HG02852 (cell line): ENCODE measurements at regions not wholly inside any gene's neighbourhood (a gene's known extent, or its start where the extent isn't known, plus 50 kb on each side); places are given as distances from the start of the nearest gene placed in this dataset.
"Not testable (repeated sequence)": the region's sequence is repeated elsewhere in the genome, so short reads cannot be mapped to it uniquely, and the experiment has no call there.

ENCODE experiments used
- ATAC-seq: cut with Tn5 transposase; IDR thresholded peaks from one replicate; pipeline ENCODE4 v1.9.1; 2021; ENCODE audit warnings: mild to moderate bottlenecking, moderate library complexity; ENCODE audit not compliant: unreplicated experiment

GRCh38 chr3:189375532-189375931 lies 203.8 kb downstream of the TPRG1 start:
- no peak for ATAC-seq

GRCh38 chr3:189383630-189384029 lies 211.9 kb downstream of the TPRG1 start:
- no peak for ATAC-seq

- ATAC-seq = not testable (repeated sequence)
These were observed 214.1 kb downstream of the TPRG1 start for GRCh38 chr3:189385880-189386279.

- no peak for ATAC-seq
These were observed 215.0 kb downstream of the TPRG1 start for GRCh38 chr3:189386739-189387138.

GRCh38 chr3:189389346-189389745 lies 217.6 kb downstream of the TPRG1 start:
- no peak for ATAC-seq

- no peak for ATAC-seq
These were observed 221.8 kb downstream of the TPRG1 start for GRCh38 chr3:189393598-189393997.

- ATAC-seq = peak; percentile 83
These were observed 222.9 kb downstream of the TPRG1 start for GRCh38 chr3:189394599-189395121.

GRCh38 chr3:189395825-189396224 lies 224.1 kb downstream of the TPRG1 start:
- ATAC-seq = no peak

- ATAC-seq = no peak
These were observed 226.9 kb downstream of the TPRG1 start for GRCh38 chr3:189398656-189399055.

- no peak for ATAC-seq
These were observed 229.4 kb downstream of the TPRG1 start for GRCh38 chr3:189401196-189401595.

- no peak for ATAC-seq
These were observed 228.0 kb upstream of the TP63 start for GRCh38 chr3:189403194-189403593.

GRCh38 chr3:189404024-189404423 lies 227.2 kb upstream of the TP63 start:
- ATAC-seq = no peak

- ATAC-seq = peak; percentile 59
These were observed 226.2 kb upstream of the TP63 start for GRCh38 chr3:189404797-189405484.

GRCh38 chr3:189406148-189406547 lies 225.0 kb upstream of the TP63 start:
- ATAC-seq = no peak

- no peak for ATAC-seq
These were observed 220.7 kb upstream of the TP63 start for GRCh38 chr3:189410522-189410921.

- no peak for ATAC-seq
These were observed 212.2 kb upstream of the TP63 start for GRCh38 chr3:189419038-189419437.

- no peak for ATAC-seq
These were observed 211.5 kb upstream of the TP63 start for GRCh38 chr3:189419683-189420082.

GRCh38 chr3:189424922-189425321 lies 206.3 kb upstream of the TP63 start:
- ATAC-seq = no peak

- ATAC-seq = no peak
These were observed 202.2 kb upstream of the TP63 start for GRCh38 chr3:189429019-189429418.

- no peak for ATAC-seq
These were observed 201.0 kb upstream of the TP63 start for GRCh38 chr3:189430166-189430565.

- ATAC-seq = not testable (repeated sequence)
These were observed 188.9 kb upstream of the TP63 start for GRCh38 chr3:189442257-189442656.

GRCh38 chr3:189446959-189447560 lies 184.1 kb upstream of the TP63 start:
- ATAC-seq = no peak
